HG03354 (cell line): ENCODE measurements at regions not wholly inside any gene's neighbourhood (a gene's known extent, or its start where the extent isn't known, plus 50 kb on each side); places are given as distances from the start of the nearest gene placed in this dataset.
"Not testable (repeated sequence)": the region's sequence is repeated elsewhere in the genome, so short reads cannot be mapped to it uniquely, and the experiment has no call there.

Experiments used
- ATAC-seq: cut with Tn5 transposase; IDR thresholded peaks from one replicate; pipeline ENCODE4 v1.9.1; 2021; ENCODE audit warnings: mild to moderate bottlenecking; ENCODE audit not compliant: unreplicated experiment, poor library complexity, severe bottlenecking

DNA sequence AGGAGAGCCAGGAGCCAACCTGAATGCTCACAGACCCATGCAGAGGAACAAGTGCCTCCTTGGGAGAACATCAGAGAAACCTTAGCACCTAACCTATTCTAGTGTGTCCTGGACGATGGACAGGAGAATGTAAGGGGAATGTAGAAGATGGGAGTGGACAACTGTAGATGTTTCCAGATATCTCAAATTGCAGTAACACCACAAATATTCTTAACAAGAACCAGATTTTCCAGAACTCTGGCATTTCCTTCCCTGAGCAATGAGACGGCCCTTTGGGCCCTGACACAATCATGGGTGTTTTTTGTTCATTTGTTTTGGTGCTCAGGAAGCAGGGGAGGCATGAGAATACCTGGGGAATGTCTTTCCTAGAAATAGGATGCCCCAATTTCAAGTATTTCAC is 196.1 kb upstream of the PRSS1 start:
- ATAC-seq, result no peak

DNA sequence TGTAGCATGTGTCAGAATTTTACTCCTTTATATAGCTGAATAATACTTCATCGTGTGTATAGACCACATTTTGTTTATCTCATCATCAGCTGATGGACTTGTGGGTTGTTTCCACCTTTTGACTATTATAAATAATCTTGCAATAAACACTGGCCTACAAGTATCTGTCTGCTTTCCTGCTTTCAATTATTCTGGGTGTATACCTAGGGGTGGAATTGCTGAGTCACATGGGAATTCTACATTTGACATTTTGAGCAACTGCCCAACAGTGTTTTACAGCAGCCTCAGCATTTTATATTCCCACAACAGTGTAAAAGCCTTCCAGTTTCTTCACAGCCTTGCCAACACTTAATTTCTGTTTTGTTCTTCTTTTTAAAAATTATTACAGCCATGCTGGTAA is 200.3 kb upstream of the PRSS1 start:
- ATAC-seq, result no peak

DNA sequence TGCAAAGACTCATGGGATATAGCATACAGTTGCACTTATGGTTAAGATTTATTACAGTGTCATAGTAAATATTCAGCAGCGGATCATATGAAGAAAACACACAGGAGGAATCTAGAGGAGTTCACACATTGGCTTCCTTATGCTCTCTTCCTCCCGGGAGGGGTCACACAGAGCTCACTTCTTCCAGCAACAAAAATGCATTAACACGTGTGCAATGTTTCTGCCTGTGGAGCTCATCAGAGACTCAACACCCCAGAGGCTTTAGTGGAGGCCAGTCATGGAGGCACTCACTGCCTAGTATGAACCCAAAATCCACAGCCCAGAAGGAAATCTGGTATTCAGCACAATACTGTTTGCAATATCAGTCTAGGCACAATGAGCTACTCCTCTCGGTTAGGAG is 202.8 kb upstream of the PRSS1 start:
- ATAC-seq, result no peak

DNA sequence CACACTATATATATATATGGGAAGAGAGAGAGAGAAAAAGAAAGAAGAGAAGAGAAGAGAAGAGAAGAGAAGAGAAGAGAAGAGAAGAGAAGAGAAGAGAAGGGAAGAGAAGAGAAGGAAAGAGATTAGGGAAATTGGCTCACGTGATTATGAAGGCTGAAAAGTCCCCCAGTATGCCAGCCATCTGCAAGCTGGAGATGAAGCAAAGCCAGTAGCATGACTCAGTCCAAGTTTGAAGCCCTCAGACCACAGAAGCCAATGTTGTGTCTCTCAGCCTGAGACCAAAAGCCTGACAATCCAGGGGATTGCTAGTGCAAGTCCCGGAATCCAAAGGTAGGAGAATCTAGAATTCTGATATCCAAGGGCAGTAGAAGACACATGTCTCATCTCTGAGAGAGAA is 206.3 kb upstream of the PRSS1 start:
- no peak for ATAC-seq

GRCh38 chr7:142542105-142542504 is 207.2 kb upstream of the PRSS1 start:
- ATAC-seq, result no peak

DNA sequence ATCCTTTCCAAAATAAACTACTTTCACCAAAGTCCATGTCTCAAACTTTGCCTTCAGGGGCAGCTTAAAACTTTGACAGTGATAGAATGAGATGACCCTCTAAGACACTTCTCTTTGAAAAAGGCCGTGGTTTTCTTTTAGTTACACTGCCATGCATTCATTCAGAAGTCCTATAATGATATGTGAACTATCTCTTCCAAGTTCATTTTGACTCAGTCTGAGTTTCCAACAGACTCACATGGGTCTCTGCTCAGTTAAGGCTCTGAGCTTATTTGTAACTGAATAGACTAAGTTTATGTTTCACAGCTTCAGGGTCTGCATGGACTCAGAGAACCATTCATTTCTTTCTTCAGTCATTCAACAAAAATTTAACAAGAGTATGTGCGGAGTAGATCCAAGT is 208.9 kb upstream of the PRSS1 start:
- ATAC-seq, result no peak

DNA sequence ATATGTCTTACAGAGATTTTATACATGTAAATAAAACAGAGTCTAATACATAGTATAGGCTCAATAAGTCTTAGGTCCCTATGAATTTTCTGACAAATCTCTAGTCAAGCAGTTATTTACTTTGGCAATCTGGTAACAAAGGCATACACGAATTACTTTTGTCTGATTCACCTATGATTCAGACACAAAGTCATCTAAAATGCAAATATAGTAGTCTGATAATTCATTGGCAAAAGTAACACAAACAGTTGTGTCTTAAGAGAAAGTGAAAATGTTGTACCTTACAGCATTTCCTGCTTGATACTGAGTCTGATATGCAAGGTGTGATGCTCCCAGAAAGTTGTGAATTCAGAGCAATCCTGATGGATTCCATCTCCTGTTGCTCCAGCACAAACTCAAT is 209.4 kb upstream of the PRSS1 start:
- no peak for ATAC-seq

DNA sequence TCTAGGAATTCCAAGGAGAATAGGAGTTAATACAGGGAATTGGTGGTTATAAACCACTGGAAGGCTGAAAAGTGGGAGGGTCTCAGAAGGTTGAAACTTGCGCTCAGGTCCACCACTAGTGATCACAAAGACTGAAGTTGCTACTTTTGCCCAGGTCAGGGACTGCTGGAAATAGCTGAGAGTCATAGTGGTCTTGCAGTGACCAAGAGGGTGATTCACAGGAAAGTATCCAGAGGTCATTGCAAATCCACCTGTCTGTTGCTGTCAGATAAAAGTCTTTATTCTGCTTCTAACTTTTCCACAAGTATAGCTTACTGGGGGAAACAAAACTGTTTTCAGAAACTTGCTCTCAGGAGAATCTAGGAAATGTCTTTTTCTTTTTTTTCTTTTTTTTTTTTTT is 211.5 kb upstream of the PRSS1 start:
- ATAC-seq, result no peak

GRCh38 chr7:142535123-142535779 is 214.0 kb upstream of the PRSS1 start:
- peak; percentile 96 for ATAC-seq

DNA sequence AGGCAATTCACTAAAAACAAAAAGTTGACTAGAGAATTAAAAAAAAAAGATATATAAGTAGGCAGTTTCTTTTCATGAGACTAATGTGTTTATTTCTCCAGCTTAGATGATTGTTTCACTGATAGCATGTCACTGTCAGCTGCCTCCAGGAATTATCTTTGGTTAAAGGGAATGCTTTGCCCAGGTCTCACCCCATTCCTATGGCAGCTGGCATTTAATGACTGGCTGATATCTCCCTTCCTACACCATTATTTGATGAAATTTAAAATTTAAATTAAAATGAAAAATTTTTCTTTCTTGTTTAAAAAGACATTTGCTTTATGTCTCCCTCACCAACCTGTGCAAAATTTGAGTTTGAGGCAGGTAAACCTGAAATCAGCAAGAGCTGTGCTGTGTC is 214.5 kb upstream of the PRSS1 start:
- no peak for ATAC-seq

- no peak for ATAC-seq
These were observed 215.4 kb upstream of the PRSS1 start for GRCh38 chr7:142533920-142534319.

GRCh38 chr7:142529591-142529990 is 219.7 kb upstream of the PRSS1 start:
- no peak for ATAC-seq

DNA sequence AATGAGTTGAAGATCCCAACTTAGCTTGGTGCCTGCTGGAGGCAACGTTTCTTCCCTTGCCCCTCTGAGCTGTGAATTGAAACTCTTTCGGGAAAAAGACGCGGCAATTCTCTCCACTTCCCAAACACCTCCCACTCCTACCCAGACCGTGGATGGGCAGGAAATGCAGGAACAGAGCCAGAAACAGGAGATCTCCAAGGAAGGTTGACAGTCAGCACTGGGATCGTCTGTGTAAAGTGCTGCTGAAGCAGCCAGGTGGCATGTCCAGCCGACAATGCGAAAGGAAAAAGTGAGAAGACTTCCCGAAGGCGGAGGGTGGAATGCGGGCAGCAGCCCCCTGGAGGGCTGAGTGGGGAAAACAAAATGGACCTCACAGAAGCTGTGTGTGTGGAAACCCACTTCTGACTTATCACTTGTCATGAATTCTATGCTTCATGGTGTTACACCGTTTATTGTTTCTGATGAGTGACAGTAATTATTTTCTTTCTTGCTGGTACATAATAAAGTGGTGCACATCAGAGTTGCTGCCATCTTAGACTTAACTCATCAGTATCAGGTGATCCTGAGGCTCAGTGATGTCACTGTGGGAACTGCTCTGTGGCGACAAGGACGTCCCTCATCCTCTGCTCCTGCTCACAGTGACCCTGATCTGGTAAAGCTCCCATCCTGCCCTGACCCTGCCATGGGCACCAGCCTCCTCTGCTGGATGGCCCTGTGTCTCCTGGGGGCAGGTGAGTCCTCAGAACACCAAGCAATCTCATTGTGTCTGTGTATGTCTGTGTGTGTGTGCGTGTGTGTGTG is 220.5 kb upstream of the PRSS1 start:
- no peak for ATAC-seq

DNA sequence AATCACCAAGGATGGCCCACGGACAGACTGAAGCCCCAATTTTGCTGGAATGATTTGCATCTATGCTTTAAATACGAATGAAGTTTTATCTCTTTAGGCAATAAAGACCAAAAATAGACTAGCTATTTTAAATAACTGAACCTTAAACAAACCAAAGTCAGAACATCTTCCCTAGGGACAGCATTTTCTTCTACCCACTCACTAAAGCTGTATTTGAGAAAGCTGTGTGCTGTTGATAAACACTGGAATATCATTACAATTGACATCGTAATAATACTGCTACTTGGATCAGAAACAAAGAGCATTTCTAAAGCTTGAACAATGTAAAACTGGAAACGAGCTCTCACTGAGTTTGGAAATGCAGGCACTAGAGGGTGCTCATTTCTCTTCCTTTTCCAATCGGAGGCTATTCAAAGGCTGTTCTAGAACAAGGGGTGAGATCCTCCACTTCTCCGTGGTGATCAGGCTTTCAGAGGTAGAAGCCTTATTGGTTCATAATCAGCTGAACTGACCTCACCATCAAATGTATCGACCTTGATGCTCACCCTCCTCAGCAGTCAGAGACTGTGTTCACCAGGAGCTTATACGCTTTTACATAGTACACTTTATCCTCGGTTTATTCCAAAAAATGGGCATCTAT is 225.3 kb upstream of the PRSS1 start:
- no peak for ATAC-seq

GRCh38 chr7:142522735-142523134 is 226.5 kb upstream of the PRSS1 start:
- no peak for ATAC-seq

DNA sequence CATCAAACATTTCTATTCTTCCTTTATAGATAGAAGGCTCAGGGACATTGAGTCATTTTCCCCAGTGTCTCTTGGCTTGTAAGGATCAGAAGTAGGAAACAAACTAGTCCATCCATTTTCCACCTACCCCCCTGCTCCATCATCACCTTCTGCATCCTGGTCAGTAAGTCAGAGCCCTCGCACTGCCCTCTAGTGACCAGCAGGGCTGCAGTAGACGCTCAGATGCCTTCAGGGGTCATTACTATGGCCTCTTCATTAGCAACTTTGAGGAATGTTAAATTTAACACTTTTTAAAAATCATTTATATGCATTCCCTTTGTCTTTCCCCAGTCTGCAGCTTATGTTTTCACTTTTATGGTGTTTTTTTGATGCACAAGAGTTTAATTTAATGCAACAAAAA is 228.4 kb upstream of the PRSS1 start:
- peak; percentile 48 for ATAC-seq

- not testable (repeated sequence) for ATAC-seq
These were observed 228.8 kb upstream of the PRSS1 start for GRCh38 chr7:142520455-142520854.

DNA sequence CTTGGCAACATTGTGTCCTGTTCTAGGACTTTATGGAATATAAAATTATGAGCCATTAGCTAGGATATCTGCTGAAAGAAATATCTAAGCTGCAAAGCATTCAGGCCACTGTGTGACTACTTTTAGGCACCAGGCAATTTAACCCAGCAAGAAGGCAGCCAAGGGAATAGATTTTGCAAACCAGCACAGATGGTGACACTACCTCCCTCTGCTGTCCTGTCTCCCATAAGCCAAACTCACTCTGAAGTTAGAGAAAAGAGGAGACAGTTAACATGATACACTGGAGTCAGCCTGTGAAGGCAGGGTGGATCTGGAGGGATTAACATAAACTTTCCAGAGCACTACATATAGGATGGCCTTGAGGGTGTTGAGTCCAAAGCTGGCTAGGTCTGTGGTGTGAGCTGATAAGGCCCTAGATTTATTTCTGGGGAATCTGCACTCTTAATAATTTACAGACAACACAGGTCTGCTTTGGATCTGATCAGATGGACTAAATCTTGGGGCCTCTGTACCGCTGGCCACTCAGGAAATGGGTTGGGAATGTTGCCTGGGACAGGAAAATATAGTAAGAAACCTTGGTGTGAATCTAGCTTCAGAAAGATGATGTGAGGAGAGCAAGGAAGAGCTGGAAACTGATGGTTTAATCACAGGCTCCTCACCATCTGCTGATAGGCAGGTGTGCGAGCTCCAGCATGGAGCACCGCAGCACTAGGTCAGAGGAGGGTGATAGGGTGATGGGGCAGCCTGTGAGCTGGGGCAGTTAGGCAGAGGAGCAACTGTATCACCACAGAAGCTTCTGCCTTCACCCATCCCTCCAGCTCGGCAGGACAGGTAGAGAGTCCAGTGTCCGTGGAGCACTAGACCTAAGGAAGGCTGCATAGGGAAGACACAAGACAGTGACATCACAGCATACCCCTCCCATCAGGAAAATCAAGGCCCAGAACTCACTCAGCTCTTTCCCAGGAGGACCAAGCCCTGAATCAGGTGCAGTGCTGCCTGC is 229.9 kb upstream of the PRSS1 start:
- no peak for ATAC-seq

DNA sequence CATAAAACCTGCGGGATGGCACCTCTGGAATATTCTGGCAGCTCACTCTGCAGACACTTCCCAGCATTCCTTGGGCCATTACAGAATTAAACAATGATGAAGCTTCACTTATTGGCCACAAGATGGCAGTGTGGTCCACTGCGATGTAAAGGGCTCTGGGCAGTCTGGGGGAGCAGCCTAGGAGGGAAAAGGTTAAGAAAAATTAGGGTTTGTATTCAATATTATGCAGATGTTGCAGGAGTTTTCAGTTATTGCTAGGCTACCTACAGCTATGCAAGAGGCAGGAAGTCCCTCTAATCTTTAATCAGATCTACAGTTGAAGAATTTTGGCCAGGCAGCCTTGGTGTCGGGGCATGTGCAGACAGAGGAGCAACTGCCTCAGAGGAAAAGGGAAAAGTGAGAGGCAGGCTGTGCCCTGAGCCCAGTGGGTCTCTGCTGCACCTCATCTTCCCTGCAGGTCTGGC is 233.2 kb upstream of the PRSS1 start:
- ATAC-seq, result peak; percentile 97

DNA sequence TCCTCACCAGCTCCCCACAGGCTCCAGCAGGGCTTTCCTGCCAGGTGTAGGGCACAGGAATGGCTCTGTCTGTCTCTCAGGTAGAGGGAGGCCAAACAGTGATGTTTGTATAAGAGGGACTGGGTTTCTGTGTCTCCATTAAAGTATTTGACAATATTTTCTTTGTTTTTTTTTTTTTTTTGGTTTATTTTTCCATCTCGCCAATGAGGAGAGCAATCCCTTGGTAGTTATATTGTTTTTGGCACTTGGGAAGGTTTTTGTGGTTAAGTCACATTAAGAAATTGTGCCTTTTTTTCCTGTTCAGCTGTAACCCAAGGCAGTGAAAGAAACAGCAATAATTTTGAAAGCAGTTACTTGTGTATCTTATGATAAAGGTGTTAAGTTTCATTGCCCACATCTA is 234.6 kb upstream of the PRSS1 start:
- not testable (repeated sequence) for ATAC-seq
